ENCODE measurements at regions not wholly inside any gene's neighbourhood (a gene's known extent, or its start where the extent isn't known, plus 50 kb on each side); places are given as distances from the start of the nearest gene placed in this dataset.

DNA sequence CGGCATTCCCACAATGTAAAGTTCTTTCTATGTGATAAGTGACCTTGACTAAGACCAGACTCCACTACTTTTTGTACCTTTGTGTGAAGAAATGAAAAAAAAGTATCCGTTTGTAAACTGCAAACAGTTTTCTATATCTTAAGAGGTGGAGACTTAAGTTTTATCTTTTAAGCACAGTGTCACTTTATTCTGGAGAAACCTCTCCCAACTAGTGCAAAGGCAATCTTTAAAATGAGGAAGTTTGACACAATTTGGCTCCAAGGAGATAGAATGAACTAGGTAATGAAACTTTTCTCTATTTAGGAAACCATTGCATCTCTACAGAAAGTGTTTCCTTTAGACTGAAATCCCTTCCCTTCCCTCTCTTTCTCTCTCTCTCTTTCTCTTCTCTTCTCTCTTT lies 122.9 kb downstream of the SAMD9 start:
- Histone ChIP-seq H3K27ac (no peak overlapping the region), H3K27me3 (no peaks in the 10 kb centered on the region), H3K4me3 (no peak overlapping the region), H3K36me3 (no peaks in the 10 kb centered on the region), H3K9me3 (no peaks in the 10 kb centered on the region), H3K4me1 (no peaks in the 10 kb centered on the region)
- TF ChIP-seq POLR2A (IDR thresholded peaks at IDR 0.05), result no peak
- TF ChIP-seq, protein P1, sequence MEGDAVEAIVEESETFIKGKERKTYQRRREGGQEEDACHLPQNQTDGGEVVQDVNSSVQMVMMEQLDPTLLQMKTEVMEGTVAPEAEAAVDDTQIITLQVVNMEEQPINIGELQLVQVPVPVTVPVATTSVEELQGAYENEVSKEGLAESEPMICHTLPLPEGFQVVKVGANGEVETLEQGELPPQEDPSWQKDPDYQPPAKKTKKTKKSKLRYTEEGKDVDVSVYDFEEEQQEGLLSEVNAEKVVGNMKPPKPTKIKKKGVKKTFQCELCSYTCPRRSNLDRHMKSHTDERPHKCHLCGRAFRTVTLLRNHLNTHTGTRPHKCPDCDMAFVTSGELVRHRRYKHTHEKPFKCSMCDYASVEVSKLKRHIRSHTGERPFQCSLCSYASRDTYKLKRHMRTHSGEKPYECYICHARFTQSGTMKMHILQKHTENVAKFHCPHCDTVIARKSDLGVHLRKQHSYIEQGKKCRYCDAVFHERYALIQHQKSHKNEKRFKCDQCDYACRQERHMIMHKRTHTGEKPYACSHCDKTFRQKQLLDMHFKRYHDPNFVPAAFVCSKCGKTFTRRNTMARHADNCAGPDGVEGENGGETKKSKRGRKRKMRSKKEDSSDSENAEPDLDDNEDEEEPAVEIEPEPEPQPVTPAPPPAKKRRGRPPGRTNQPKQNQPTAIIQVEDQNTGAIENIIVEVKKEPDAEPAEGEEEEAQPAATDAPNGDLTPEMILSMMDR (IDR thresholded peaks at IDR 0.05), result no peak
- ATAC-seq, result no peak
- no peak for DNase-seq
- intact Hi-C loops (cut with DNase I), result no loop called here
- WGBS (ENCODE audit: insufficient coverage, low coverage, low lambda C conversion rate, missing lambda C conversion rate), result 56% methylated on average over 2 of the region's 2 CpGs

DNA sequence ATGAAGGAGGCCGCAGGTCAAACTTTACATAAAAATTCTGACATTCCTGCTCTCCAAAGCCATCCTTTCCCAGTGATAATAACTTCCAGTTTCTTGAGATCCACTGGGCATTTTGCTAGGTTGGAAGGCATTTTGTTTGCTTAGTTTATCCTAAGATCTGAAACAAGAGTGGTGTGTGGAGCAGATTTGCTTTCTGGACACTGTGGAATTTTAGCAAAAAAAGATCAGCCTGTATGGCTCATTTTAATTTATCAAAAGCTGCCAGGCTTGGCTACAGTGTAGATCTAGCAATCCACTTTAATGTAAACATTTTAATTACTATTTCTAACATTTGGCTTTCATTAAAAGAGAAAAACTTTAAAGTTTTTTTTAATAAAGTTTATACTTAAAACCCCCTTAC lies 124.8 kb downstream of the SAMD9 start:
- H3K9me3 ChIP-seq, result no peaks in the 10 kb centered on the region
- intact Hi-C loops (cut with DNase I), result no loop called here
- H3K4me1 ChIP-seq, result no peaks in the 10 kb centered on the region
- ATAC-seq (no peak), DNase-seq (no peak)
- H3K36me3 ChIP-seq, result no peaks in the 10 kb centered on the region
- H3K27me3 ChIP-seq, result no peaks in the 10 kb centered on the region
- H3K27ac ChIP-seq, result no peak overlapping the region
- 100% methylated on average over 1 of the region's 1 CpG for WGBS (ENCODE audit: insufficient coverage, low coverage, low lambda C conversion rate, missing lambda C conversion rate)
- H3K4me3 ChIP-seq, result no peak overlapping the region
- TF ChIP-seq, protein P1 (IDR thresholded peaks at IDR 0.05), result no peak
- no peak for TF ChIP-seq POLR2A (IDR thresholded peaks at IDR 0.05)

DNA sequence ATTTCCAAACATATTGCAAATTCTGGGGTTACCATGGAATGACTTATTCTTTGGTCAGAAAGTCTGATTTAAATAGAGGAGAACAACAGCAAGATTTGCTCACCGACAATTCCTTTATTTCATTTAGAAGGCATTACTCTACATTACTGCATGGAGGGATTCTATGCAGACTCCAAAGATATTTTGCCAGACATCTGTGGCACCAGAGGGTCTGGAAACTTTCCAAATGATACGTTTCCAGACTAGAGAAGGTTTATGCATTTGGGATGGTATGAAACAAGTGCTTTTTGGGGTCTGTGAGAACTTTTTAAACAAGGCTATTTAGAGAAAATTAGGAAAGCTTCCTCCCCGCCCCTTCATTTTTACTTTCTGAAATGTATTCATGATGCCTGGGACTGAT lies 125.3 kb downstream of the SAMD9 start:
- Histone ChIP-seq H3K27me3 (no peaks in the 10 kb centered on the region), H3K9me3 (no peaks in the 10 kb centered on the region), H3K4me1 (no peaks in the 10 kb centered on the region), H3K27ac (no peak overlapping the region), H3K4me3 (no peak overlapping the region), H3K36me3 (no peaks in the 10 kb centered on the region)
- TF ChIP-seq, protein P1 (IDR thresholded peaks at IDR 0.05), result no peak
- no peak for TF ChIP-seq POLR2A (IDR thresholded peaks at IDR 0.05)
- ATAC-seq (no peak), DNase-seq (no peak)
- 71% methylated on average over 3 of the region's 3 CpGs for WGBS (ENCODE audit: insufficient coverage, low coverage, low lambda C conversion rate, missing lambda C conversion rate)
- intact Hi-C loops (cut with DNase I), result no loop called here

DNA sequence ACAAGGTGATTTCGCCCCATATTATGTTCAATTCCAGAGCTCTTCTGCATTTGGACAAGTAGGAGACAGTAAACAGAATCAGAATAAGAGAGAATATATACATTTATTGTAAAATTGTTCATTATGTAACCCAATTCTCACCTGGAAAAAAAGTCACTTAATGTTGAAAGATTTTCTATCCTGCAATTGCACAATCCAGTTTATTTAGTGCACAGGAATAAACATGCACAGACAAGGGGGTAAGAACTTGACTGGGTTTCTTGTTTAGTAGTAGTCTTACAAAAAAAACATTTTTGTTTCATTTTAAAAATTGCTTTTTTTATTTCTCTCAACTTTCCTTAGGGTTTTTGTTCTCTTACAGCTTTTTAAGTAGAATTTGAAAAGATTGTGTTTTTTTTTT lies 126.6 kb downstream of the SAMD9 start:
- Histone ChIP-seq H3K27ac (no peak overlapping the region), H3K27me3 (no peaks in the 10 kb centered on the region), H3K36me3 (no peaks in the 10 kb centered on the region), H3K9me3 (no peaks in the 10 kb centered on the region), H3K4me1 (no peaks in the 10 kb centered on the region), H3K4me3 (no peak overlapping the region)
- WGBS (ENCODE audit: insufficient coverage, low coverage, low lambda C conversion rate, missing lambda C conversion rate), result 80% methylated on average over 1 of the region's 1 CpG
- no peak for ATAC-seq
- DNase-seq, result no peak
- no peak for TF ChIP-seq POLR2A (IDR thresholded peaks at IDR 0.05)
- TF ChIP-seq, protein P1 (IDR thresholded peaks at IDR 0.05), result no peak
- intact Hi-C loops (cut with DNase I), result no loop called here

DNA sequence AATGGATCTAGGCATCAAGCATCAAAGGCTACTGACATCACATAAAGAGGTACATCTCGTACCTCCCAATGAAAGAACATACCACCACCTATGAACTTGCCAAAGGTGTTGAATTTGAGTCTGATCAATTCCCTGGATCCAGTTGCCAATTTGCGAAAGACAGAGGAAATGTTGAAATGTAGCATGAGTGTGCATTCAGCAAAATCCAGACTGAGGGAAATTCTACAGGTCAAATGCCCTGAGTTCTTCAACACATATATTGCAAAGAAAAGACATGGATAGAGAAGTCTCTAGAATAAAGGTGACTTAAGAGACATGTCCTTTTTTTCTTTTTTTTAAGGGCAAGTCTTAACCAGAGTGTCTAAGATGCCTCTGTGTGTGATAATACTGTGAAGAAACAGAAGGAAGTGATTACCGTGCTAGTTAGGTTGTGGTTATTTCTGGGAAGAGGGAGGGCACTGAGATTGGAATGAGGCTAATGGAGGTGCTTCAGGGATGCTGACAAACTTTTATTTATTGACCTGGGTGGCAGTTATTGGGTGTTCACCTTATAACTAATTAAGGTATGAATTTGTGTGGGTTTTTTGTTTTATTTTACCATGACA lies 128.7 kb downstream of the SAMD9 start:
- intact Hi-C loops (cut with DNase I), result no loop called here
- no peaks in the 10 kb centered on the region for H3K27me3 ChIP-seq
- no peak overlapping the region for H3K4me3 ChIP-seq
- H3K27ac ChIP-seq, result no peak overlapping the region
- H3K9me3 ChIP-seq, result no peaks in the 10 kb centered on the region
- ATAC-seq, result no peak
- WGBS (ENCODE audit: insufficient coverage, low coverage, low lambda C conversion rate, missing lambda C conversion rate), result 36% methylated on average over 3 of the region's 3 CpGs
- TF ChIP-seq, protein P1 (IDR thresholded peaks at IDR 0.05), result no peak
- TF ChIP-seq POLR2A (IDR thresholded peaks at IDR 0.05), result no peak
- no peak for DNase-seq
- no peaks in the 10 kb centered on the region for H3K36me3 ChIP-seq
- no peaks in the 10 kb centered on the region for H3K4me1 ChIP-seq
